ENCODE measurements at regions not wholly inside any gene's neighbourhood (a gene's known extent, or its start where the extent isn't known, plus 50 kb on each side); places are given as distances from the start of the nearest gene placed in this dataset.

DNA sequence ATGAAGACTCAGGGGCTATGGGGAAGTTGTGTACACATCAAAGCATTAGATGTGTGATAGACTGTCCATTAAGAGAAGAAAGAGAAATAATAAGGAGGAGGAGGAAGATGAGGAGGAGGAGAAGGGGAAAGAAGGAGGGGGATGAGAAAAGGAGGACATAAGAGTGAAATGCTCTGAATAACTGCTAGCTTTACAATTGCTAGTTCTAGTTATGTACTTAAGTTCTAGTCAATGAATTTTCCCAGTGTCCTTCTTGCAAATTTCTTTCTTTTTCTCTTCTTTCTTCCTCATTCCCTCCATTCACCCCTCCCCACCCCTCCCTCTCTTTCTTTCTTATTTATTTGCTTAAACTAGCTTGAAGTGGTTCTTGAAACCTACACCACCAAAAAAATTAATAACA lies 534.9 kb upstream of the GRAMD2B start:
- in situ Hi-C loops (cut with HindIII; ENCODE audit: extremely low pct_ligation_motif_present, low pct_unique_long_range_greater_than_20kb) (no loop called here), intact Hi-C loops (cut with micrococcal nuclease; ENCODE audit: unreplicated experiment) (no loop called here)
- no TSS peak for BruUV-seq (replicated peaks)
- Histone ChIP-seq H3K4me1 (ENCODE audit: insufficient read depth, low read length) (no peaks in the 10 kb centered on the region), H3K79me2 (ENCODE audit: insufficient read depth, low read length) (no peaks in the 10 kb centered on the region), H3K9me3 (ENCODE audit: low read length) (no peaks in the 10 kb centered on the region; the same call in 1 of the 2 replicates), H2AFZ (ENCODE audit: low read length) (no peak overlapping the region), H3K9ac (ENCODE audit: insufficient read depth, low read depth, low read length) (no peak overlapping the region), H3K27ac (ENCODE audit: extremely low read length, insufficient read depth, low read length) (no peak overlapping the region), H3K27me3 (ENCODE audit: control insufficient read depth in 1 of 2, insufficient read depth in 2 of 2, low read length in 2 of 2) (no peaks in the 10 kb centered on the region), H3K4me2 (ENCODE audit: low read depth, low read length) (no peak overlapping the region), H3K36me3 (replicated peaks in 1 of 2; ENCODE audit: control insufficient read depth in 1 of 2, insufficient read depth in 2 of 2, low read length in 2 of 2) (no peaks in the 10 kb centered on the region), H3K4me3 (replicated peaks in 1 of 3; ENCODE audit: insufficient read depth in 1 of 3, low read depth in 2 of 3, low read length in 3 of 3) (no peak overlapping the region), H4K20me1 (ENCODE audit: insufficient read depth, low read length) (no peaks in the 10 kb centered on the region)
- ChIA-PET POLR2A (no interaction called here), CTCF (ENCODE audit: low intra/inter-chr PET ratio, low total read pairs) (no interaction called here)
- FAIRE-seq (no peak), DNase-seq (ENCODE audit: low spot score) (no peak), ATAC-seq (no peak)
- TF ChIP-seq HNRNPK (IDR thresholded peaks at IDR 0.05; ENCODE audit: low read depth, low read length, poor library complexity, severe bottlenecking), result peak; percentile 92
- TF ChIP-seq PCBP1 (IDR thresholded peaks at IDR 0.05; ENCODE audit: borderline replicate concordance, low read depth, low read length), result 0 out of 2 replicates have a peak, but pooled peaks have one; percentile 30
- TF ChIP-seq, protein P1, sequence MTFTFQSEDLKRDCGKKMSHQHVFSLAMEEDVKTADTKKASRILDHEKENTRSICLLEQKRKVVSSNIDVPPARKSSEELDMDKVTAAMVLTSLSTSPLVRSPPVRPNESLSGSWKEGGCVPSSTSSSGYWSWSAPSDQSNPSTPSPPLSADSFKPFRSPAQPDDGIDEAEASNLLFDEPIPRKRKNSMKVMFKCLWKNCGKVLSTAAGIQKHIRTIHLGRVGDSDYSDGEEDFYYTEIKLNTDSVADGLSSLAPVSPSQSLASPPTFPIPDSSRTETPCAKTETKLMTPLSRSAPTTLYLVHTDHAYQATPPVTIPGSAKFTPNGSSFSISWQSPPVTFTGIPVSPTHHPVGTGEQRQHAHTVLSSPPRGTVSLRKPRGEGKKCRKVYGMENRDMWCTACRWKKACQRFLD (CRISPR knock-in tag; IDR thresholded peaks at IDR 0.05; ENCODE audit: borderline replicate concordance), result no peak
- no peak for TF ChIP-seq CHD4 (IDR thresholded peaks at IDR 0.05; ENCODE audit: borderline replicate concordance, low read length)
- TF ChIP-seq ZNF709 (CRISPR knock-in tag; IDR thresholded peaks at IDR 0.05), result no peak
- no peak for TF ChIP-seq BRD4 (CRISPR knock-in tag; IDR thresholded peaks at IDR 0.05)
- no peak for TF ChIP-seq NCOR1 (IDR thresholded peaks at IDR 0.05; ENCODE audit: borderline replicate concordance, low read length)

DNA sequence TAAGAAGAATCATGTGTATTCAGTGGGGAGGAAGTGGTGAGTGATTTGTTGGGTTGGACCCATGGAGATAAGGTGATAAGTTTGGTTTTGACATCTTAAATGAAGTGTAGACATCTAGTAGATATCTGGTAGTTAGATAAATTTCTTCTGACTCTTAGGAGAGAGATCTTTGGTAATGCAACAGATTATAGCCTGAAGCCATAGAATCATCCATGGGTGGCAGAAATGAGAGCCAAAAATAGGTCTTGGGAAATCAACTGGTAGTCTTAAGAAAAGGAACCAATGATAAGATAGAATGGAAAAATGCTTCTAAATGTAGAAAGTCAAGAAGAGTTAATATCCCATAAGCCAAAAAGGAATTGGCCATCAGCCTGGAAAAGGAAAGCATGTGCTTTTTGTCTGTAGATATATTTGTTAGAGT lies 532.7 kb upstream of the GRAMD2B start:
- in situ Hi-C loops (cut with HindIII; ENCODE audit: extremely low pct_ligation_motif_present, low pct_unique_long_range_greater_than_20kb), result no loop called here

More for the DNA sequence above, 532.7 kb upstream of the GRAMD2B start:
- DNase-seq (ENCODE audit: low spot score), result no peak
- Histone ChIP-seq H3K9ac (ENCODE audit: insufficient read depth, low read depth, low read length) (no peak overlapping the region), H2AFZ (ENCODE audit: low read length) (no peak overlapping the region), H3K9me3 (ENCODE audit: low read length) (no peaks in the 10 kb centered on the region; the same call in 1 of the 2 replicates), H3K4me1 (ENCODE audit: insufficient read depth, low read length) (no peaks in the 10 kb centered on the region), H3K27ac (ENCODE audit: extremely low read length, insufficient read depth, low read length) (no peak overlapping the region), H3K27me3 (ENCODE audit: control insufficient read depth in 1 of 2, insufficient read depth in 2 of 2, low read length in 2 of 2) (no peaks in the 10 kb centered on the region), H3K4me2 (ENCODE audit: low read depth, low read length) (no peak overlapping the region), H4K20me1 (ENCODE audit: insufficient read depth, low read length) (no peaks in the 10 kb centered on the region), H3K79me2 (ENCODE audit: insufficient read depth, low read length) (no peaks in the 10 kb centered on the region), H3K36me3 (replicated peaks in 1 of 2; ENCODE audit: control insufficient read depth in 1 of 2, insufficient read depth in 2 of 2, low read length in 2 of 2) (no peaks in the 10 kb centered on the region), H3K4me3 (replicated peaks in 1 of 3; ENCODE audit: insufficient read depth in 1 of 3, low read depth in 2 of 3, low read length in 3 of 3) (no peak overlapping the region)
- FAIRE-seq, result no peak
- intact Hi-C loops (cut with micrococcal nuclease; ENCODE audit: unreplicated experiment), result no loop called here
- ChIA-PET CTCF (ENCODE audit: low intra/inter-chr PET ratio, low total read pairs) (no interaction called here), POLR2A (no interaction called here)
- TF ChIP-seq, protein P2, sequence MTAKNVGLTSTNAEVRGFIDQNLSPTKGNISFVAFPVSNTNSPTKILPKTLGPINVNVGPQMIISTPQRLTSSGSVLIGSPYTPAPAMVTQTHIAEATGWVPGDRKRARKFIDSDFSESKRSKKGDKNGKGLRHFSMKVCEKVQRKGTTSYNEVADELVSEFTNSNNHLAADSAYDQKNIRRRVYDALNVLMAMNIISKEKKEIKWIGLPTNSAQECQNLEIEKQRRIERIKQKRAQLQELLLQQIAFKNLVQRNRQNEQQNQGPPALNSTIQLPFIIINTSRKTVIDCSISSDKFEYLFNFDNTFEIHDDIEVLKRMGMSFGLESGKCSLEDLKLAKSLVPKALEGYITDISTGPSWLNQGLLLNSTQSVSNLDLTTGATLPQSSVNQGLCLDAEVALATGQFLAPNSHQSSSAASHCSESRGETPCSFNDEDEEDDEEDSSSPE (CRISPR knock-in tag; IDR thresholded peaks at IDR 0.05), result no peak
- TF ChIP-seq MZF1 (CRISPR knock-in tag; IDR thresholded peaks at IDR 0.05; ENCODE audit: borderline replicate concordance), result no peak
- ATAC-seq, result no peak
- no TSS peak for BruUV-seq (replicated peaks)

Measured in HepG2 (cell line).